Chondrocyte (in vitro differentiated cells): ENCODE measurements at regions not wholly inside any gene's neighbourhood (a gene's known extent, or its start where the extent isn't known, plus 50 kb on each side); places are given as distances from the start of the nearest gene placed in this dataset.

Experiments
- DNase-seq: peaks from one replicate; pipeline ENCODE4 v3.0.0; 2021; ENCODE audit warnings: mixed read lengths, low spot score
- H3K27ac Mint-ChIP-seq: one replicate; pipeline ENCODE4 v1.8.0; 2021; ENCODE audit warnings: mild to moderate bottlenecking, moderate library complexity, mixed read lengths; ENCODE audit not compliant: unreplicated experiment
- H3K27me3 Mint-ChIP-seq: 2 replicates; pipeline ENCODE4 v1.8.0; 2021; ENCODE audit warnings: low read depth, mixed read lengths
- H3K36me3 Mint-ChIP-seq: 2 replicates; pipeline ENCODE4 v1.8.0; 2021; ENCODE audit warnings: low read depth, mixed read lengths
- H3K4me1 Mint-ChIP-seq: 2 replicates; pipeline ENCODE4 v1.8.0; 2021; ENCODE audit warnings: low read depth, mild to moderate bottlenecking, mixed read lengths
- H3K4me3 Mint-ChIP-seq: one replicate; pipeline ENCODE4 v1.8.0; 2021; ENCODE audit warnings: mild to moderate bottlenecking, moderate library complexity, mixed read lengths; ENCODE audit not compliant: unreplicated experiment
- H3K9me3 Mint-ChIP-seq: 2 replicates; pipeline ENCODE4 v1.8.0; 2021; ENCODE audit warnings: low read depth, mixed read lengths
- CTCF ChIP-seq: fragments of 200-600 bp; sonication (generic); IDR thresholded peaks from 2 replicates; pipeline ENCODE4 v1.5.0; 2021; ENCODE audit warnings: antibody characterized with exemption, mild to moderate bottlenecking, moderate library complexity

- Mint-ChIP-seq H3K9me3 (peaks cover 2% of the 10 kb centered on the region), H3K4me3 (no peak overlapping the region), H3K27me3 (peaks cover 2% of the 10 kb centered on the region), H3K4me1 (no peaks in the 10 kb centered on the region), H3K36me3 (no peaks in the 10 kb centered on the region), H3K27ac (no peak overlapping the region)
- TF ChIP-seq CTCF: no peak
- no peak for DNase-seq
Observed at GRCh38 chr10:57460540-57460939, 807.2 kb downstream of the IPMK start.

- Mint-ChIP-seq H3K27me3 (peaks cover 2% of the 10 kb centered on the region), H3K9me3 (peaks cover 2% of the 10 kb centered on the region), H3K4me1 (no peaks in the 10 kb centered on the region), H3K27ac (no peak overlapping the region), H3K4me3 (no peak overlapping the region), H3K36me3 (no peaks in the 10 kb centered on the region)
- no peak for DNase-seq
- no peak for TF ChIP-seq CTCF
Observed at GRCh38 chr10:57457972-57458512, 809.7 kb downstream of the IPMK start.

GRCh38 chr10:57430376-57430775 is 837.3 kb downstream of the IPMK start:
- no peaks in the 10 kb centered on the region for H3K36me3 Mint-ChIP-seq
- no peak for TF ChIP-seq CTCF
- no peak for DNase-seq

GRCh38 chr10:57420881-57421280 is 846.8 kb downstream of the IPMK start:
- H3K4me3 Mint-ChIP-seq: no peak overlapping the region
- DNase-seq: no peak
- no peak for TF ChIP-seq CTCF
- H3K27me3 Mint-ChIP-seq: no peaks in the 10 kb centered on the region
- H3K9me3 Mint-ChIP-seq: peaks cover 10% of the 10 kb centered on the region
- no peaks in the 10 kb centered on the region for H3K36me3 Mint-ChIP-seq
- H3K4me1 Mint-ChIP-seq: no peaks in the 10 kb centered on the region
- H3K27ac Mint-ChIP-seq: no peak overlapping the region

More at GRCh38 chr10:57430376-57430775, 837.3 kb downstream of the IPMK start:
- Mint-ChIP-seq H3K27me3 (peaks cover 2% of the 10 kb centered on the region), H3K27ac (no peak overlapping the region), H3K4me1 (no peaks in the 10 kb centered on the region), H3K4me3 (no peak overlapping the region), H3K9me3 (no peaks in the 10 kb centered on the region)

GRCh38 chr10:57418476-57418875 is 849.2 kb downstream of the IPMK start:
- no peak overlapping the region for H3K27ac Mint-ChIP-seq
- H3K4me3 Mint-ChIP-seq: no peak overlapping the region
- TF ChIP-seq CTCF: no peak
- no peaks in the 10 kb centered on the region for H3K4me1 Mint-ChIP-seq
- H3K36me3 Mint-ChIP-seq: no peaks in the 10 kb centered on the region
- peaks cover 15% of the 10 kb centered on the region for H3K9me3 Mint-ChIP-seq
- peaks cover 2% of the 10 kb centered on the region for H3K27me3 Mint-ChIP-seq
- DNase-seq: no peak
